Astrocyte of the cerebellum (primary cell): ENCODE measurements at regions not wholly inside any gene's neighbourhood (a gene's known extent, or its start where the extent isn't known, plus 50 kb on each side); places are given as distances from the start of the nearest gene placed in this dataset.

Experiments
- DNase-seq: peaks from one replicate; pipeline ENCODE4 v3.0.0-alpha.2; 2011; ENCODE audit warnings: low read depth
- H3K4me3 ChIP-seq: 2 replicates; pipeline ENCODE4 v1.5.1; 2011; ENCODE audit warnings: mild to moderate bottlenecking, low read depth, low read length, moderate library complexity
- in situ Hi-C: cut with HindIII; loops from 2 replicates; pipeline ENCODE4 v1.10.0; 2017; ENCODE audit warnings: low sequenced_read_pairs
- TF ChIP-seq, protein P1 (sequence below): IDR thresholded peaks from 2 replicates; pipeline ENCODE4 v1.5.1; 2012; ENCODE audit warnings: low read length, low read depth, moderate library complexity, mild to moderate bottlenecking; ENCODE audit errors: missing control alignments

DNA sequence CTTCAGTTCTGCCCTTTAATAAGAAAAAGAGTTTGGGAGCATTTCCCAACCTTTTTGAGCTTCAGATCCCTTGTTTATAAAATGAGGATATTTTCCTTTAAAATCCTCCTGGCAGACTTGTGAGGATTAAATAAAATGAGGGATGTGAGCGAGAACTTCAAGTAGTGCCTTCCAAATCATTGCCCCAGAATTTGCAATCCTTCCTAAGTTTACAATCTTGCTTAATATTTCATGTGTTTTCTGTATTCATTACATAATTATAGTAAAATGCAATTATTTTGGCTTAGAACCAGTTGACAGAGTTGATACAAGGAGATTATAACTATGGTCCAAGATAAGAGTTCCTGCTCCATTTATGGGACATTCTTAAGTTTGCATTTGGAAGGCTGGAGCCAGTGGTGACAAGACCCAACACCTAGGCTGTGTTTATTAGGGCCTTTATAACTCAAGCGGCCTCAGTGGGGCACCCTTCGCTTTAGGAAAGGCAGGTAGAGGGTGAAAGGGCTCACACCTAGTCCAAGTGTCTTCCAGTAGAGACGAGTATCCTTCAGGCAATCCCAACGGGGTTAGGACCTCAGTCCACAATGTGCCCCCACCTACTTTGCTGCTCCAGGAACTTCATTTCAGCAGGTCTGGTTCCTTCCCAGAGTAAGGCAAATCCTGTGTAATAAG, 317.5 kb downstream of the WDR11 start:
- TF ChIP-seq, protein P1, sequence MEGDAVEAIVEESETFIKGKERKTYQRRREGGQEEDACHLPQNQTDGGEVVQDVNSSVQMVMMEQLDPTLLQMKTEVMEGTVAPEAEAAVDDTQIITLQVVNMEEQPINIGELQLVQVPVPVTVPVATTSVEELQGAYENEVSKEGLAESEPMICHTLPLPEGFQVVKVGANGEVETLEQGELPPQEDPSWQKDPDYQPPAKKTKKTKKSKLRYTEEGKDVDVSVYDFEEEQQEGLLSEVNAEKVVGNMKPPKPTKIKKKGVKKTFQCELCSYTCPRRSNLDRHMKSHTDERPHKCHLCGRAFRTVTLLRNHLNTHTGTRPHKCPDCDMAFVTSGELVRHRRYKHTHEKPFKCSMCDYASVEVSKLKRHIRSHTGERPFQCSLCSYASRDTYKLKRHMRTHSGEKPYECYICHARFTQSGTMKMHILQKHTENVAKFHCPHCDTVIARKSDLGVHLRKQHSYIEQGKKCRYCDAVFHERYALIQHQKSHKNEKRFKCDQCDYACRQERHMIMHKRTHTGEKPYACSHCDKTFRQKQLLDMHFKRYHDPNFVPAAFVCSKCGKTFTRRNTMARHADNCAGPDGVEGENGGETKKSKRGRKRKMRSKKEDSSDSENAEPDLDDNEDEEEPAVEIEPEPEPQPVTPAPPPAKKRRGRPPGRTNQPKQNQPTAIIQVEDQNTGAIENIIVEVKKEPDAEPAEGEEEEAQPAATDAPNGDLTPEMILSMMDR: no peak
- DNase-seq: no peak
- in situ Hi-C loops: no loop called here
- no peak overlapping the region for H3K4me3 ChIP-seq

DNA sequence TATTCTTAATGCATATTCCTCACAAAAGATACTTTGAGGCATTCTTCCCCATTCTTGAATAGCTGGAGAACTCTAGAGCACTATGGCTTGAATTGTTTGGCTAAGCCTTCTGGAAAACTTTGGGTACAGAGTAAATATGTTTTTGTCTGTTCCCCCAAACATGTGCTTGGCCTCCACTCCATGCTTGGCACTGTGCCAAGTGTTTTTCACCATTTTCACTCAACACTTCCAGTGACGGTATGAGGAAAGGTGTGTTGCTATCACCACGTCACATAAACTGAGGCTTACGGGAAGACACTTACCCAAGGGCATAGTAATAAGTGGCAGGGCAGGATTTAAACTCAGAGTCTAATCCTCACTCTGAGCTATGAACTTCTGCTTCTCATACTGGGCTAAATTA, 318.2 kb downstream of the WDR11 start:
- in situ Hi-C loops: no loop called here
- TF ChIP-seq, protein P1: no peak
- H3K4me3 ChIP-seq: no peak overlapping the region
- no peak for DNase-seq

DNA sequence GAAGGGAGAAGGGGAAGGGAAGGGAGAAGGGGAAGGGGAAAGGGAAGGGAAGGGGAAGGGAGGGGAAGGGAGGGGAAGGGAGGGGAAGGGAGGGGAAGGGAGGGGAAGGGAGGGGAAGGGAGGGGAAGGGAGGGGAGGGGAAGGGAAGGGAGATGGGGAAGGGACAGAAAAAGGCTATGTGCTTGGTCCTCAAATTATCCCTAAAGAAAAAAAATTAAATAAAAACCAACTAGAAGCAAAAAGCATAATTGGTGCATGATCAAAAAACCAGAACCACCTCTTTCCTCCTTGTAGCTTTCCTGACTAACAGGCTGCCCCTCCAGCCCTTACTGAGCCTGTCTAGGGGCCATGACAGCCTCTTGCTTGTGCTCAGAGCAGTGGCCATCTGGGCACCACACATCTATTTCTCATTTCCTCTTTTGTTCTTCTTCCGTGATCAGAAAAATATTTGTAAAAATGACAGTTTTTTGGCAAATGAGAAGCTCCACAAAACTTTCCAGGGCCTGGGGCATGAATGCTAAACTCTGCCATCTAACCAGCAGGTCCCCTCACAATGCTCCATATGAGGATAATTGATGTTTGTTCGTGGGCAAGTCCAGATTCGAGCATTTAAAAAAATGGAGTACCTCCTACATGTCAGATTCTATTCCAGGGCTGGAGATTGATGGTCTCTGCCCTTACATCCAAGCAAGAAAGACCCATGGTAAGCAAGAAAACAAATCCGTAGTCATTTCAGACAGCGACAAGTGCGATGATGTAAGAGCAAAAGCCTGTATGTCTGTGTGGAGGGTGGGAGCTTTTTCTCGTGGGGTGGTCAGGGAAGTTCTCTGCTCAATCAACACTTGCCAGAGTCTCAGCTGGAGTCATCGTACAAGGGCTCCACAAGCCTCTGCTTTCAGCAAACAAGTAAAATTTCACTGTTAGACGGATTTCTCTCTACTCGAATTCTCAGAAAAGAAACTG, 320.9 kb downstream of the WDR11 start:
- in situ Hi-C loops: no loop called here
- no peak overlapping the region for H3K4me3 ChIP-seq
- TF ChIP-seq, protein P1: no peak
- no peak for DNase-seq

DNA sequence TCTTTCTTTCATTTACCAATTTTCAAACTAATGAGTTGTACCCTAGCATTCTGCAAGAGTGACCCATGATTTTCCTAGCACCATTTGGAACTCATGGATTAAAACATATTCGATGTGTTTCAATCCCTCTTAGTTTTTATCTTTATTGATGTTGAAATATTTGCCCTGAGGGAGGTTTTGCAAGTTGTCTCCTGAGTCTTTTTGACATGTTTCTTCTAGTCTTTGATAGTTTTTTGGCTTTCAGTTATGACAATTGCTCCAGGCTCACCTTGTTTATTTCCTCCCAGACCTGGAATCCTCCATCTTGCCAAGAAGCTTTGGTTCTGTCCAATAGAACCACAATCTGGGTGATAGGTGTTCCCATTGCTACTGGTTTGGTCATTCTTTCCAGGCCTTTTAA, 327.8 kb downstream of the WDR11 start:
- DNase-seq: no peak
- H3K4me3 ChIP-seq: no peak overlapping the region
- TF ChIP-seq, protein P1: no peak
- in situ Hi-C loops: no loop called here

DNA sequence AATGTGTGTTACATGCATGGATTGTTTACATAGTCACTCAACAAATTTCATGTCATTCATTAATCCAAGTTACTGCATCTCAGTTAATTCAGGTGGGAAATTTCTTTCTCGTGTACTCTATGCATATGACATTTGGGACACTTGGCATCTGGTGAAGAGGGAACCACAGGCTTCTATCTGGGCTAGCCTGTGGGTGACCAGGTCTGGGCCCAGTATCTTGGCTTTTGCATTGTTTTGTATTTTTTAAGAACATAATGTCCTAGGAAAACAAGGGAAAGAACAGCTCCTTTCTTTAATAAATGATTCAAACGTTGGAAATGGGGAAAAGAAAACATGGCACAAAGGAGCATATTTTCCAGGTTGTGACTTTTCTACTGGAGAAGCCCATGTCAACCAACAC, 331.1 kb downstream of the WDR11 start:
- in situ Hi-C loops: no loop called here
- no peak overlapping the region for H3K4me3 ChIP-seq
- no peak for DNase-seq
- TF ChIP-seq, protein P1: no peak

DNA sequence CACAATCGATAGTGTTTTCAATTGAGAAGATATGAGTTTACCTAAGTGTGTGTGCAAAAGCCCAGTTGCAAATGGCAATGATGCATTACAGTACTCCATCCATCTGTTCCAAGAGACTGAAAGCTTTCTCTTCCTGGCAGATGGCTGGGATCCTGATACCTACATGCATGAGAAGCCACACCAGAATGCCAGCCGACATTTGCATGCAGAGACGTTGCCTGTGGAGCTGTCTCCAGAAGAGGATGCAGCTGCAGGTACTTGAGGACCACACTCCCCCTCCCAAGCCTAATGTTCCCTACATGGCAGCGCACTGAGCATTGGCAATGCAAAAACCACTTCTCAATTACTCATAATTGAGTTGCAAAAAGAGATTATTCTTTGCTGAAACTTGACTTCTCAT, 332.1 kb downstream of the WDR11 start:
- no peak for DNase-seq
- in situ Hi-C loops: no loop called here

More for the DNA sequence above, 332.1 kb downstream of the WDR11 start:
- H3K4me3 ChIP-seq: no peak overlapping the region
- TF ChIP-seq, protein P1: no peak
